Tibial nerve (tissue), 4 donors: ENCODE measurements at regions not wholly inside any gene's neighbourhood (a gene's known extent, or its start where the extent isn't known, plus 50 kb on each side); places are given as distances from the start of the nearest gene placed in this dataset.
"Not testable (repeated sequence)": the region's sequence is repeated elsewhere in the genome, so short reads cannot be mapped to it uniquely, and the experiment has no call there.

Source experiments
- CTCF ChIP-seq, 5 experiments: fragments of 200-600 bp in 3 of 5; fragments of 450-650 bp in 2 of 5; sonication (generic) in 3 of 5; IDR thresholded peaks; one replicate each; pipeline ENCODE4 v1.5.1; 2016 to 2019; ENCODE audit warnings: antibody characterized with exemption in 5 of 5, mild to moderate bottlenecking in 3 of 5, moderate library complexity in 2 of 5
- EP300 ChIP-seq, 2 donors: sonication (generic); formaldehyde crosslinking; IDR thresholded peaks; one replicate each; pipeline ENCODE4 v1.6.1; 2017; ENCODE audit warnings: antibody characterized with exemption in 2 of 2, mild to moderate bottlenecking in 1 of 2
- POLR2A ChIP-seq, 2 donors: fragments of 450-650 bp; IDR thresholded peaks; one replicate each; pipeline ENCODE4 v1.6.1; 2017; ENCODE audit warnings: antibody characterized with exemption in 2 of 2, mild to moderate bottlenecking in 2 of 2, moderate library complexity in 2 of 2

- not testable (repeated sequence) for TF ChIP-seq CTCF, POLR2A, EP300 (IDR thresholded peaks at IDR 0.05)
Observed at GRCh38 chr2:95660766-95661562, 69.2 kb downstream of the TRIM43 start.
